Effector memory CD4-positive, alpha-beta T cell (primary cell): ENCODE measurements at regions not wholly inside any gene's neighbourhood (a gene's known extent, or its start where the extent isn't known, plus 50 kb on each side); places are given as distances from the start of the nearest gene placed in this dataset.

Experiments used
- DNase-seq, 3 donors: peaks; one replicate each; pipeline ENCODE4 v3.0.0-alpha.2; 2020
- H3K27ac ChIP-seq: 2 replicates; pipeline ENCODE4 v1.7.0; 2013; ENCODE audit warnings: mild to moderate bottlenecking, low read length, moderate library complexity; ENCODE audit not compliant: insufficient read depth, poor library complexity, severe bottlenecking
- H3K27me3 ChIP-seq: replicated peaks from 2 replicates; pipeline ENCODE4 v1.7.0; 2013; ENCODE audit warnings: mild to moderate bottlenecking, low read length; ENCODE audit not compliant: insufficient read depth, control insufficient read depth, poor library complexity, severe bottlenecking
- H3K36me3 ChIP-seq: 2 replicates; pipeline ENCODE4 v1.7.0; 2013; ENCODE audit warnings: mild to moderate bottlenecking, low read length, moderate library complexity; ENCODE audit not compliant: control insufficient read depth, insufficient read depth
- H3K4me1 ChIP-seq: 2 replicates; pipeline ENCODE4 v1.7.0; 2013; ENCODE audit warnings: low read length, mild to moderate bottlenecking; ENCODE audit not compliant: control insufficient read depth, insufficient read depth, poor library complexity, severe bottlenecking
- H3K4me3 ChIP-seq: 2 replicates; pipeline ENCODE4 v1.7.0; 2013; ENCODE audit warnings: low read length, low read depth, mild to moderate bottlenecking; ENCODE audit not compliant: insufficient read depth, poor library complexity, severe bottlenecking
- H3K9me3 ChIP-seq: 2 replicates; pipeline ENCODE4 v1.7.0; 2013; ENCODE audit warnings: mild to moderate bottlenecking, low read length, moderate library complexity; ENCODE audit not compliant: control insufficient read depth

DNA sequence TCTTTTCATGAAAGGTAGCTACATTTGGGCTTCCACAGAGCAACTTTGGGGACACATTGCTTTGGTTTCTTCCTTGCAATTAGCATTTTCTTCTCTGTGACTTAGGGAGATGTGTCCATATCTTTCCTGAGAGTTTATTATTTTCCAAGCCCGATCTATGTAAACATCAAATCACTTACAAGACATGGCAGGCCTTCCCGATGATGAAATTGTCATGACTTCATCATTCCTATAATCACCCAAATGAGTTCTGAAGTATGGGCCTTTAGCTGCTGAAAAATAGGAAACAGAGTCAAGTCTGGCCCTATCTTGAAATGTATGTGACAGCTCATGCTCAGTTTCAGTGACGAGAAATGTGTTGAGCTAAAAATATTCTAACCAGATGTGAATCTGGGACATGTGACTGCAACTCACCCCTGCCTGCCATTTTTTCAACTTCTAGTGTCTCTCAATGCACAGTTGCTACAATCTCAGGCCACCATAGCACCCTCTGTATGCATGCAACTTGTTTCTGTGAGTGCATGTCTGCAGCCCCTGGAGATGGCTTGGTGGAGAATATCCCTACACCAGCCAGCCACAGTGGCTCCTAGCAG, 199.6 kb upstream of the MAF start:
- DNase-seq = no peak
- Histone ChIP-seq H3K27ac (no peak overlapping the region), H3K36me3 (no peaks in the 10 kb centered on the region), H3K4me1 (no peaks in the 10 kb centered on the region), H3K4me3 (no peak overlapping the region), H3K27me3 (no peaks in the 10 kb centered on the region), H3K9me3 (no peaks in the 10 kb centered on the region)

DNA sequence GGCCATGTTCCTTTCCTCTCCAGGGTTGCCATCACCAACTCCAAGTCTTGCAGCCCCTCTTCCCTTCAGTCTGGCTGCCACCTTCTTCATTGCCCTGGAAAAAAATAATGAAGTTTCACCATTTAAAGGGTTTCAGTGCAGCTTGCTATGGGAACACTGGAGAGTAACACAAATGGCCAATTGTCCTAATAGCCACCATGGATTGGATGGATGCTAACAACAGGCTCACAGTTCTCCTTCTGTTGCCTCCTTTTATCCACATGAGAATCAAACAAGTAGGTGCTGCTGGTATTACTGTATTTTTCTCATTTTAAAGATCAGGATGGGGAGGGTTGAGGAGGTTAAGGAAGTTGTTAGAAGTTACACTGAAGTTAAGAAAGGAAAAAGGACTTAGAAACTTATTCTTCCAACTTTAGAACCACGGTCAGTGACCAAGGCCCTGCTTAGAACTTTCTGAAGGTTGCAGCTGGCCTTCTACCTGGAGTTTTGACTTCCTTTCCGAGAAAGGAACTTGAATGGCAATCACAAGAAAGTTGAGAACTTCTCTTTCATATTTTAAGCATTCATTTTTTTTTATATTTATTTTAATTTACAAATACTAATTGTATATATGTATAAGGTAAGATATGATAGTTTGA, 198.0 kb upstream of the MAF start:
- no peaks in the 10 kb centered on the region for H3K27me3 ChIP-seq
- H3K27ac ChIP-seq = no peak overlapping the region
- DNase-seq = no peak
- no peaks in the 10 kb centered on the region for H3K9me3 ChIP-seq
- H3K4me1 ChIP-seq = no peaks in the 10 kb centered on the region
- no peaks in the 10 kb centered on the region for H3K36me3 ChIP-seq
- H3K4me3 ChIP-seq = no peak overlapping the region

DNA sequence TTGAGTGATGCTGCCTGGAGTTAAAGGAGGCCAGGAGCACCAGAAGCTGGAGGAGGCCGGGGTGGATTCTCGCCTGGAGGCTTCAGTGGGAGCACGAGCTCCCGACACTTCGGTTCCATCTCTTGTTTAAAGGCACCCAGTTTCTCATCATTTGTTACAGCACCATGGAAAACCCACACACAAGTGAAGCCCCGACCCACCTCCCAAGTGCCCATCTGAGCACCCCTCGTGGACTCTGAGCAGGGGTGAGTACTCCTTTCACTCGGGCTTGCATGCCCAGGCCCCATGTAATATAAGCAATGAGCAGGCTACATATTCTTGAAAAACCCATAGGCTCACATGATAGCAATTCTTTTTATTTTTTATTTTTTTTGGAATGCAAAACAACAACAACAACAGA, 196.9 kb upstream of the MAF start:
- Histone ChIP-seq H3K36me3 (no peaks in the 10 kb centered on the region), H3K9me3 (no peaks in the 10 kb centered on the region), H3K27me3 (no peaks in the 10 kb centered on the region), H3K4me1 (no peaks in the 10 kb centered on the region), H3K27ac (no peak overlapping the region), H3K4me3 (no peak overlapping the region)
- DNase-seq = no peak

- H3K4me1 ChIP-seq = no peaks in the 10 kb centered on the region
- no peak overlapping the region for H3K4me3 ChIP-seq
- H3K27me3 ChIP-seq = no peaks in the 10 kb centered on the region
- DNase-seq = no peak
- H3K9me3 ChIP-seq = no peaks in the 10 kb centered on the region
- H3K27ac ChIP-seq = no peak overlapping the region
- H3K36me3 ChIP-seq = no peaks in the 10 kb centered on the region
Measured at GRCh38 chr16:79795556-79795955, 195.0 kb upstream of the MAF start.

DNA sequence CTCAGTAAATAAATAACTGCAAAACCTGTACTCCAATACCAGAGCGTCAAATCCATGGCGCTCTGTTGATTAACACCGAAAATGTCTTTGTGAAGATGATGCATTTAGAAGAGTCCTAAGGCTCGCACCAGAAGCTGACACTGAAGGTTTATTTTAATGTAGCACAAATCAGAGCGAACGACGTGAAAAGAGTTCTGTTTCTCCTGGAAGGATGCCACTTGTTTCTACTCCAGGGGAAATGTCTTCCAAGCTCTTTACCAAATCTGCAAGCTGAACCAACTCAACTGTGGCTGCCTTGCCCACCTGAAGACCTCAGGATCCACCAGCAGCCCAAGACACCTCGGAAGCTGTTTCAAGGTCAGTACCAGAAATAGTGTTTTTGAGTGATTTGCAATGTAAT, 194.4 kb upstream of the MAF start:
- H3K27me3 ChIP-seq = no peaks in the 10 kb centered on the region
- H3K4me3 ChIP-seq = no peak overlapping the region
- no peaks in the 10 kb centered on the region for H3K9me3 ChIP-seq
- no peak overlapping the region for H3K27ac ChIP-seq
- no peak for DNase-seq
- H3K4me1 ChIP-seq = no peaks in the 10 kb centered on the region
- no peaks in the 10 kb centered on the region for H3K36me3 ChIP-seq

DNA sequence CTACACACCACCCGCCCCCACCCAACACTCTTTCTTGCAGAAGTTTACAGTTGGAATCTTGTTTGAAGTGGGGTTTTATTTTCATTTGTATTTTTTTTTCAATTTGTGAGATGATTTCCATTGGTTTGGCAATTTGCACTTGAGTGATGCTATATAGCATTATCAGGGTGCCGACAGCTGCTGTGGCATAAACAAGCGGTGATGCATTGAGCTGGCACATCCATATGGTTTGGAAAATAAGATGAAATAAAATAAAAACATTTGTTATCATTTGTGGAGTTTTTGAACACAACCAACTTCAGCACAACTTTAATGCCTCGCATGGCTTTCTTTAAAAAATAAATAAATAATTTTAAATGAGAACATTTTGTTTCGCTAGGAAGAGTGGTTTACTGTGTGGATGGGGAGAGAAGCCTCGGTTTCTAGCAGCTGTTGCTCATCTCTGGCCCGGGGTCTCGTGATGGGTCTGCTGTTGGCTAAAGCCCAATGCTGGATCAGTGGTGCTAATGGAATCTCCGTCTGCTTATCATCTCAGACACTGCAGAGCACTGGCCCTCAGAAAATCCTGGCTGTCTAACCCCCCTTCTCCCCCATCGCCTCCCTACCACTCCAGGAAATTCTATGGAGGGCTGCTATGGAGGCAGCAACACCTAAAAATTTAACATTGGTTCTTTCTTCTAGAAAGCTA, 192.3 kb upstream of the MAF start:
- no peaks in the 10 kb centered on the region for H3K36me3 ChIP-seq
- no peak overlapping the region for H3K27ac ChIP-seq
- no peaks in the 10 kb centered on the region for H3K27me3 ChIP-seq
- H3K4me3 ChIP-seq = no peak overlapping the region
- H3K4me1 ChIP-seq = no peaks in the 10 kb centered on the region
- DNase-seq = no peak
- H3K9me3 ChIP-seq = no peaks in the 10 kb centered on the region

DNA sequence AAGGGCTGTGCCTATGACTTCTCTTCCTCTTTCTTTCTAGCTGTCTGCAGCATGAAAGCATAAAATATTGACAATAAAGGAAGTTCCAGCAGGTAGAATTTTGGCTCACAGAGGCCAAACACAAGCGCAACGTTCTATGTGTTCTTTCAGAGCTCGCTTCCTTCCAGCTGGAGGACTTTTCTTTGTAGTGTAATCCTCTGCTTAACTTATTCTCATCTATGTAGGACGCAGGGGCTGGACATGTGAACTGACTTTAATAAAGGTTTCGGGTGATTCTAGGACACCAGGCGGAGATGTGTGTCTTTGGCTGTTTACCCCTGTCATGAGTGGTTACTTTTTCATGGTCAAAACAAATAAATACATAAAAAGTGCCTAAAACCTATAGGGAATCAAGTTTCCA, 191.5 kb upstream of the MAF start:
- Histone ChIP-seq H3K27me3 (no peaks in the 10 kb centered on the region), H3K27ac (no peak overlapping the region), H3K9me3 (no peaks in the 10 kb centered on the region), H3K4me3 (no peak overlapping the region), H3K4me1 (no peaks in the 10 kb centered on the region), H3K36me3 (no peaks in the 10 kb centered on the region)
- DNase-seq = no peak

GRCh38 chr16:79790854-79791253, 190.3 kb upstream of the MAF start:
- Histone ChIP-seq H3K4me3 (no peak overlapping the region), H3K27ac (no peak overlapping the region), H3K36me3 (no peaks in the 10 kb centered on the region), H3K9me3 (no peaks in the 10 kb centered on the region), H3K4me1 (no peaks in the 10 kb centered on the region), H3K27me3 (no peaks in the 10 kb centered on the region)
- no peak for DNase-seq

- no peak for DNase-seq
- H3K9me3 ChIP-seq = no peaks in the 10 kb centered on the region
- H3K36me3 ChIP-seq = no peaks in the 10 kb centered on the region
- no peaks in the 10 kb centered on the region for H3K4me1 ChIP-seq
- H3K27me3 ChIP-seq = no peaks in the 10 kb centered on the region
- H3K27ac ChIP-seq = no peak overlapping the region
- no peak overlapping the region for H3K4me3 ChIP-seq
Measured at GRCh38 chr16:79788949-79789348, 188.4 kb upstream of the MAF start.

DNA sequence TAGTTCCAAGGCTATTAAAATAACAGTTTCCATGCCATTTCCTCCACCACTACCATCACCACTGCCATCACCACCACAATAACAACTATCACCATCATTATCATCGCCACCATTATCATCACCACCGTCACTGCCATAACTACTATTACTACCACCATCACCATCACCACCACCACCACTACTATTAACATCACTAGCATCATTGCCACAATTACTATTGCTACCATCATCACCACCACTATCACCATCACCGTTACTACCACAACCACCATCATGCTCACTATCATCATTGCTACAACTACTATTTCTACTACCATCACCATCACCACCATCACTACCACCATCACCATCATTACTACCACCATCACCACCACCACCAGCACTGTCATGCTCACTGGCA, 185.9 kb upstream of the MAF start:
- Histone ChIP-seq H3K4me3 (no peak overlapping the region), H3K27ac (no peak overlapping the region), H3K27me3 (no peaks in the 10 kb centered on the region), H3K36me3 (no peaks in the 10 kb centered on the region), H3K9me3 (no peaks in the 10 kb centered on the region), H3K4me1 (no peaks in the 10 kb centered on the region)
- DNase-seq = no peak
